ENCODE measurements at regions not wholly inside any gene's neighbourhood (a gene's known extent, or its start where the extent isn't known, plus 50 kb on each side); places are given as distances from the start of the nearest gene placed in this dataset.

DNA sequence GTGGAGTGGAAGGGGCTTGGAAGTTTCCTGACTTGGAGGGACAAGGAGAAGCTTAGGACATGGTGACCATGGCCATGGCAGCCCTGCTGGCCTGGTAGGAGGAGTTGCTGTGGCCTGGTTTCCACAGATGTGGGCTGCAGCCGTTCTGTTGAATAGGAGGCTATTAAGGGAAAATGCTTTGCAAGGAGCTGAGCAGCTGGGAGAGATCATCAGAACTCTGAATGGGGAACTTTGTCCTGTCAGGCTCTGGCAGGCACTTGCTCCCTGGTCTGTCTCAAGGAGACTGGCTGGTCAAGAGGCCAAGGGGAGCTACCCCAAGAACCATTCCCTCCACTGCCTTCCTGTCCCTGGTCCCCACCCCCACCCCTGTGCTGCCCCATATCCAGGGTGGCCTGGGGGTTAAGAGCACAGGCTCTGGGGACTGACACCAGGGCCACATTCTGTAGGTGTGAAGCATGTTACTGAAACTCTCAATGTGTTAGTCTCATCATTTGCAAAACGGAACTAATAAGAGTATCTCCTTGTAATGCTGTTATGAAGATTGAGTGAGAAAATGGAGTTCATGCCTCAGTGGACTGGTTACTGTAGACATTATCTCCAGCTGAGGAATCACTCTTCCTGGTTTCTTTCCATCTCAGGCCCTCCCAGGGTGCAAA, 84.0 kb upstream of the ARAP3 start:
- TF ChIP-seq EZH2 (IDR thresholded peaks at IDR 0.05; ENCODE audit: borderline replicate concordance, low read length) (no peak), CTCF (conservative IDR thresholded peaks at IDR 0.05 in 1 of 2, IDR thresholded peaks at IDR 0.05 in 1 of 2; ENCODE audit: extremely low read depth in 1 of 2, insufficient read depth in 1 of 2, low read depth in 1 of 2, low read length in 2 of 2) (no peak)

Measured in mammary epithelial cell (primary cell).